CD14-positive monocyte (primary cell): ENCODE measurements at regions not wholly inside any gene's neighbourhood (a gene's known extent, or its start where the extent isn't known, plus 50 kb on each side); places are given as distances from the start of the nearest gene placed in this dataset.

Experiments
- DNase-seq, 3 donors: peaks; one replicate each; pipeline ENCODE4 v3.0.0-alpha.2; 2011 to 2022
- H2AFZ ChIP-seq: 2 replicates; pipeline ENCODE4 v1.6.0; 2012; ENCODE audit warnings: mild to moderate bottlenecking, low read depth, low read length, inconsistent platforms; ENCODE audit not compliant: insufficient read depth, poor library complexity, severe bottlenecking
- H3K27ac ChIP-seq, 2 donors: 1 replicate in 1 of 2; 2 replicates in 1 of 2; pipeline ENCODE4 v1.5.1; 2012 to 2013; ENCODE audit warnings: low read length in 2 of 2, control low read depth in 1 of 2, inconsistent platforms in 1 of 2, low read depth in 1 of 2, mild to moderate bottlenecking in 1 of 2
- H3K27me3 ChIP-seq, 2 donors: one replicate each; pipeline versions ENCODE4 v1.6.0 to v1.6.1; 2011 to 2013; ENCODE audit warnings: low read length in 2 of 2; ENCODE audit not compliant: control insufficient read depth in 2 of 2, insufficient read depth in 2 of 2
- H3K36me3 ChIP-seq, 2 donors: replicated peaks in 1 of 2; 1 replicate in 1 of 2; 2 replicates in 1 of 2; pipeline versions ENCODE4 v1.5.1 to v1.6.1; 2012 to 2013; ENCODE audit warnings: low read length in 2 of 2, control low read depth in 1 of 2, inconsistent platforms in 1 of 2, mild to moderate bottlenecking in 1 of 2; ENCODE audit not compliant: insufficient read depth in 2 of 2, control insufficient read depth in 1 of 2
- H3K4me1 ChIP-seq, 2 donors: 1 replicate in 1 of 2; 2 replicates in 1 of 2; pipeline versions ENCODE4 v1.5.1 to v1.6.1; 2012 to 2013; ENCODE audit warnings: low read length in 2 of 2, control low read depth in 1 of 2, inconsistent platforms in 1 of 2, mild to moderate bottlenecking in 1 of 2, moderate library complexity in 1 of 2; ENCODE audit not compliant: insufficient read depth in 2 of 2, control insufficient read depth in 1 of 2
- H3K4me2 ChIP-seq: replicated peaks from 2 replicates; pipeline ENCODE3; 2012; ENCODE audit warnings: low read length, moderate library complexity, mild to moderate bottlenecking; ENCODE audit not compliant: poor library complexity, severe bottlenecking; ENCODE audit errors: extremely low read depth
- H3K4me3 ChIP-seq, 3 experiments: fragments of 200-600 bp in 1 of 3; sonication (generic) in 1 of 3; replicated peaks in 1 of 3; 1 replicate in 2 of 3; 2 replicates in 1 of 3; pipeline ENCODE4 v1.5.1; 2011 to 2013; ENCODE audit warnings: low read length in 3 of 3, mild to moderate bottlenecking in 3 of 3, control low read depth in 2 of 3, low read depth in 2 of 3, inconsistent platforms in 1 of 3, moderate library complexity in 1 of 3
- H3K79me2 ChIP-seq: 2 replicates; pipeline ENCODE4 v1.6.0; 2012; ENCODE audit warnings: mild to moderate bottlenecking, control low read depth, inconsistent platforms, low read length, moderate library complexity; ENCODE audit not compliant: insufficient read depth
- H3K9ac ChIP-seq: 2 replicates; pipeline ENCODE4 v1.6.0; 2017; ENCODE audit warnings: low read length, mild to moderate bottlenecking; ENCODE audit not compliant: insufficient read depth, poor library complexity, severe bottlenecking
- H3K9me3 ChIP-seq, 2 donors: replicated peaks in 1 of 2; 1 replicate in 1 of 2; 2 replicates in 1 of 2; pipeline versions ENCODE4 v1.5.1 to v1.6.1; 2012 to 2013; ENCODE audit warnings: low read length in 2 of 2, control low read depth in 1 of 2; ENCODE audit not compliant: control insufficient read depth in 1 of 2, insufficient read depth in 1 of 2
- H4K20me1 ChIP-seq: 2 replicates; pipeline ENCODE4 v1.6.0; 2012; ENCODE audit warnings: mild to moderate bottlenecking, low read length, control low read depth, moderate library complexity; ENCODE audit not compliant: insufficient read depth
- H3K27ac Mint-ChIP-seq, 7 donors: one replicate each; pipeline ENCODE4 v1.8.0; 2020; ENCODE audit warnings: mild to moderate bottlenecking in 7 of 7, mixed read lengths in 7 of 7, moderate library complexity in 6 of 7, inconsistent platforms in 2 of 7
- H3K27me3 Mint-ChIP-seq, 3 donors: one replicate each; pipeline ENCODE4 v1.8.0; 2021 to 2022; ENCODE audit warnings: low read depth in 3 of 3, mild to moderate bottlenecking in 3 of 3, mixed read lengths in 3 of 3, moderate library complexity in 3 of 3, inconsistent platforms in 1 of 3
- H3K36me3 Mint-ChIP-seq, 2 donors: one replicate each; pipeline ENCODE4 v1.8.0; 2020; ENCODE audit warnings: mixed read lengths in 2 of 2, inconsistent platforms in 1 of 2, mild to moderate bottlenecking in 1 of 2
- H3K4me1 Mint-ChIP-seq: one replicate; pipeline ENCODE4 v1.8.0; 2020; ENCODE audit warnings: mild to moderate bottlenecking, mixed read lengths
- H3K4me3 Mint-ChIP-seq, 2 donors: one replicate each; pipeline ENCODE4 v1.8.0; 2020; ENCODE audit warnings: mild to moderate bottlenecking in 2 of 2, mixed read lengths in 2 of 2, moderate library complexity in 1 of 2
- H3K9me3 Mint-ChIP-seq, 7 donors: one replicate each; pipeline ENCODE4 v1.8.0; 2020 to 2022; ENCODE audit warnings: mixed read lengths in 7 of 7, mild to moderate bottlenecking in 6 of 7, moderate library complexity in 6 of 7, inconsistent platforms in 2 of 7
- CTCF ChIP-seq: fragments of 200-600 bp; IDR thresholded peaks from one replicate; pipeline ENCODE4 v1.8.0; 2022; ENCODE audit warnings: antibody characterized with exemption, mild to moderate bottlenecking
- WGBS: methylation state at CpG from one replicate; pipeline ENCODE4 v1.1.5; 2013; ENCODE audit warnings: missing lambda C conversion rate; ENCODE audit not compliant: insufficient coverage; 5-methylcytosine and 5-hydroxymethylcytosine counted together
- intact Hi-C, 2 donors: fragments of 100-400 bp; cut with micrococcal nuclease; formaldehyde crosslinking; loops; one replicate each; pipeline versions ENCODE4 v1.15.0 to v1.15.1; 2023

GRCh38 chr16:73543331-73543969 is 495.5 kb upstream of the ZFHX3 start:
- DNase-seq: no peak
- H3K9ac ChIP-seq: no peak overlapping the region
- Mint-ChIP-seq H3K36me3 (no peaks in the 10 kb centered on the region), H3K4me3 (peak overlapping the region in 1 of 2 donors; percentile 66), H3K27me3 (peaks cover 42 to 49% (median 43%) of the 10 kb centered on the region in 3 donors), H3K4me1 (no peaks in the 10 kb centered on the region), H3K9me3 (peaks cover 0 to 17% (median 0%) of the 10 kb centered on the region in 7 donors), H3K27ac (peak overlapping the region in 1 of 7 donors; percentile 18)
- H3K27ac ChIP-seq: no peak overlapping the region
- H3K9me3 ChIP-seq: peaks cover 0 to 4% of the 10 kb centered on the region in 2 donors
- intact Hi-C loops: no loop called here
- TF ChIP-seq CTCF: no peak
- H4K20me1 ChIP-seq: no peaks in the 10 kb centered on the region
- H3K4me2 ChIP-seq: no peak overlapping the region
- H3K4me3 ChIP-seq: no peak overlapping the region
- no peak overlapping the region for H2AFZ ChIP-seq
- H3K27me3 ChIP-seq: peaks cover 34 to 52% of the 10 kb centered on the region in 2 donors
- WGBS: 43% methylated on average over 2 of the region's 10 CpGs
- no peaks in the 10 kb centered on the region for H3K79me2 ChIP-seq
- H3K36me3 ChIP-seq: no peaks in the 10 kb centered on the region
- no peaks in the 10 kb centered on the region for H3K4me1 ChIP-seq

GRCh38 chr16:73542885-73543284 is 495.0 kb upstream of the ZFHX3 start:
- Mint-ChIP-seq H3K27me3 (peaks cover 40 to 48% (median 42%) of the 10 kb centered on the region in 3 donors), H3K4me3 (peak overlapping the region in 1 of 2 donors; percentile 66), H3K27ac (no peak overlapping the region), H3K4me1 (no peaks in the 10 kb centered on the region), H3K9me3 (peaks cover 0 to 17% (median 0%) of the 10 kb centered on the region in 7 donors), H3K36me3 (no peaks in the 10 kb centered on the region)
- Histone ChIP-seq H3K27me3 (peaks cover 34 to 48% of the 10 kb centered on the region in 2 donors), H3K4me3 (no peak overlapping the region), H3K4me1 (no peaks in the 10 kb centered on the region), H3K36me3 (no peaks in the 10 kb centered on the region), H2AFZ (no peak overlapping the region), H3K27ac (no peak overlapping the region), H3K79me2 (no peaks in the 10 kb centered on the region), H3K4me2 (no peak overlapping the region), H4K20me1 (no peaks in the 10 kb centered on the region), H3K9me3 (peaks cover 0 to 4% of the 10 kb centered on the region in 2 donors), H3K9ac (no peak overlapping the region)
- DNase-seq: no peak
- 92% methylated on average over 2 of the region's 8 CpGs for WGBS
- intact Hi-C loops: no loop called here
- TF ChIP-seq CTCF: no peak
